AG04449 (cell line): ENCODE measurements at regions not wholly inside any gene's neighbourhood (a gene's known extent, or its start where the extent isn't known, plus 50 kb on each side); places are given as distances from the start of the nearest gene placed in this dataset.
"Not testable (repeated sequence)": the region's sequence is repeated elsewhere in the genome, so short reads cannot be mapped to it uniquely, and the experiment has no call there.

Experiments
- CTCF ChIA-PET: fragments of 350-600 bp; formaldehyde crosslinking; extraction: SDS; loops from one replicate; lab custom pipeline; 2021; ENCODE audit warnings: antibody characterized with exemption; lab: Yijun Ruan, JAX
- POLR2A ChIA-PET: fragments of 400-600, 350-600 bp; formaldehyde crosslinking; extraction: SDS; loops from one replicate; lab custom pipeline; 2020; ENCODE audit warnings: antibody characterized with exemption, inconsistent platforms; lab: Yijun Ruan, JAX
- DNase-seq: peaks from one replicate; pipeline ENCODE4 v3.0.0-alpha.2; 2010; ENCODE audit warnings: low read depth, low spot score
- H3K4me3 ChIP-seq: 2 replicates; pipeline ENCODE4 v1.5.1; 2011; ENCODE audit warnings: low read depth, mild to moderate bottlenecking, control low read depth, low read length
- TF ChIP-seq, protein P1 (sequence below): IDR thresholded peaks from one replicate; pipeline ENCODE4 v1.5.1; 2011; ENCODE audit warnings: mild to moderate bottlenecking, moderate library complexity, low read length, control low read depth, inconsistent platforms; ENCODE audit not compliant: insufficient read depth; ENCODE audit errors: missing control alignments

DNA sequence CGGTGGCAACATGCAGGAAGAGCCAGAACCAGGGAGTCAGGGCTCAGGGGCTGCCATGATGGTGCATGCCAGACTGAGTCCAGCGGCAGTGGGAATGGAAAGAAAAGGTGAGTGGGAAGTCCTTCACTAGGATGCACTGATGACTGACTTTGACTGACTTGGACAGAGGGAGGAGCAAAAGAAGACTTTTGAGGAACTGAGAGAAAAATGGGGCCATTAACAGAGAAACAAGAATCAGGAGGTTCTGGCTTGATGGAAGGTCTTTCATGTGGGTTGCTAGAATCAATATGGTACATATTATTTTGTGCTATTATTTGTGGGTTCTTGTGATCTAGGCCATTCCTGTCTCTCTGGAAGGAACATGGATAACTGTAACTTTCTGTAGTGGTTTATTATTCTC is 454.6 kb upstream of the PROX1 start:
- DNase-seq, result no peak
- POLR2A ChIA-PET, result no interaction called here
- CTCF ChIA-PET, result no interaction called here
- TF ChIP-seq, protein P1, sequence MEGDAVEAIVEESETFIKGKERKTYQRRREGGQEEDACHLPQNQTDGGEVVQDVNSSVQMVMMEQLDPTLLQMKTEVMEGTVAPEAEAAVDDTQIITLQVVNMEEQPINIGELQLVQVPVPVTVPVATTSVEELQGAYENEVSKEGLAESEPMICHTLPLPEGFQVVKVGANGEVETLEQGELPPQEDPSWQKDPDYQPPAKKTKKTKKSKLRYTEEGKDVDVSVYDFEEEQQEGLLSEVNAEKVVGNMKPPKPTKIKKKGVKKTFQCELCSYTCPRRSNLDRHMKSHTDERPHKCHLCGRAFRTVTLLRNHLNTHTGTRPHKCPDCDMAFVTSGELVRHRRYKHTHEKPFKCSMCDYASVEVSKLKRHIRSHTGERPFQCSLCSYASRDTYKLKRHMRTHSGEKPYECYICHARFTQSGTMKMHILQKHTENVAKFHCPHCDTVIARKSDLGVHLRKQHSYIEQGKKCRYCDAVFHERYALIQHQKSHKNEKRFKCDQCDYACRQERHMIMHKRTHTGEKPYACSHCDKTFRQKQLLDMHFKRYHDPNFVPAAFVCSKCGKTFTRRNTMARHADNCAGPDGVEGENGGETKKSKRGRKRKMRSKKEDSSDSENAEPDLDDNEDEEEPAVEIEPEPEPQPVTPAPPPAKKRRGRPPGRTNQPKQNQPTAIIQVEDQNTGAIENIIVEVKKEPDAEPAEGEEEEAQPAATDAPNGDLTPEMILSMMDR, result no peak
- H3K4me3 ChIP-seq, result no peak overlapping the region

DNA sequence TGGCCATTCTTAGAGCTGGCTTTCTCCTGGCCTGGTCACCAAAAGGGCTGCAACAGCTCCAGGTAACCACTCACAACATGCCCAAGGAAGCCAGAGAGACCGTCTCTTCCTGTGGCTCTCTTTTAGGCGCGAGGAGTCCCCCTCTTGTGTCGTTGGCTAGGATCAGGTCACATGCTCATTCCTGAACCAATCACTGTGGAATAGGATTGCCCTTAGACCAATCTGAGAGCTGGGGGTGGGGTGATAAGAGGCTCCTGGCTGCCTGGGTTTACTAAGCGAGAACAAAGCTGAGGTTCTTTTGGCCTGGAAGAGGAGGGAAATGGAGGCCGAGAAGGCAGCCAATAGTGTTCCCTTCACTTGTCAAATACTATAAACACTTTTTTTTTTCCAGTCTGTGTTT is 452.1 kb upstream of the PROX1 start:
- ChIA-PET POLR2A (no interaction called here), CTCF (no interaction called here)

DNA sequence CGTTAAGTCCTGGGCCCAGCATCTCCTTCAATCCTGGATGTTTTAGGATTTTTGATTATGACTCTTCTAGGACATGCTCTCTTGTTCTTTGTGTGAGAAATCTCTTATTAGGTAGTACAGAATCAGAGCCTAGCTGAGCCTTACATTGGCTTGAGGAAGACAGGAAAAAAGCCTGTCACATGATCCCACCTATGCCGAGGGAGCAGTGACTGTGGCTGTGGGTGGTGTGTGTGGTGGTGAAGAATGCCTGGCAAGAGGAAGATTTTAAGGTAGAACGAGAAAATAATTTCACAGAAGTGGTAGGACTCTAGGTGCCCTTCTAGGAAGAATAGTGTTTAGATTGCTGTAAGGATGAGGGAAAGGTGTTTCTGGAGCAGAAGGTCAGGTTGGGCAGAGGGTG is 449.5 kb upstream of the PROX1 start:
- TF ChIP-seq, protein P1, result no peak
- H3K4me3 ChIP-seq, result no peak overlapping the region
- CTCF ChIA-PET, result no interaction called here
- DNase-seq, result no peak
- POLR2A ChIA-PET, result no interaction called here

More for the DNA sequence above, 452.1 kb upstream of the PROX1 start:
- TF ChIP-seq, protein P1, result no peak
- no peak for DNase-seq
- H3K4me3 ChIP-seq, result no peak overlapping the region

DNA sequence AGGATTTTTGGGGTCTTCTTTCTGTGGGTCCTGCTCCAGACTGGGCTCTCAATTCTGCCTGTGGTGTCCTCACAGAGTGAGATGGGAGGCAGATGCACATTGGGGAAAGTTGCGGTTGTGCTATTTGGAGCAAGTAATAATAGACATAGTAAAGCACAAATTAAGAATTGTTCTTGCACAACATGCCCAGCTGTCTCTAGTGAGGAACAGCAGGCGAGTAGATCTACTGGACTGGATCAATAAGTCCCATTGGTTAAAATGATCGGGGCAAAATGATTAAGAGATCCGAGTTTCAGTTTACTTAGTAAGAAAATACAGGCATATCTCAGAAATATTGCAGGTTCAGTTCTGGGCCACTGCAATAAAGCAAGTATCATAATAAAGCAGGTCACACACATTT is 448.3 kb upstream of the PROX1 start:
- CTCF ChIA-PET, result no interaction called here
- no peak overlapping the region for H3K4me3 ChIP-seq
- TF ChIP-seq, protein P1, result no peak
- DNase-seq, result no peak
- POLR2A ChIA-PET, result no interaction called here

DNA sequence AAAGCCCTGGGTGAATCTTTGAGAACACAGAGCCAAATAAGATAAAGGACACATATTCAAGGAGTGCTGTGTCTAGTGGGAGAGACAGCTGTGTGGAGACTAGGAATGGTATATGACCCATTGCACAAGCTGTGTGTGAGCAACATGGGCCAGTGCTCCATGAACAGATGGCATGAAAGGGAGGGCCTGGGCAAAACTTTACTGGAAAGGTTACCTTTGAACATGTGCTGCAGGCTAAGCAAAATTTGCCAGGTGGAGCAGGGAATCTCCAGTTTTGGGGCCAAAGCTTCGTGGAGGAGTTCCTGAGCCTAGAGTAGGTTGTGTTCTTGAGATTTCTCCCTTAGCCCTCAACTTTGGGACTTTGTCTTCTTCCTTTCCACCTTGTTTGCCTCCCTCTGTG is 446.1 kb upstream of the PROX1 start:
- DNase-seq, result no peak
- TF ChIP-seq, protein P1, result no peak
- CTCF ChIA-PET, result no interaction called here

DNA sequence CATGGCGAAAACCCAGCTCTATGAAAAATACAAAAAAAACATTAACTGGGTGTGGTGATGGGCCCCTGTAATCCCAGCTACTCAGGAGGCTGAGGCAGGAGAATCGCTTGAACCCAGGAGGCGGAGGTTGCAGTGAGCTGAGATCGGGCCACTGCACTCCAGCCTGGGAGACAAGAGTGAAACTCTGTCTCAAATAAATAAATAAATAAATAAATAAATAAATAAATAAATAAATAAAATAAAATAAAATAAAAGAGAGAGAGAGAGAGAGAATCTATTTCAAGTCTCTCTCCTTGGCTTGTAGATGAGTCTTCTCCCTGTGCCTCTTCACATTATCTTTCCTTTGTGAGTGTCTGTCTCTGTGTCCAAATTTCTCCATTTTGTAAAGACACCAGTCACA is 442.6 kb upstream of the PROX1 start:
- POLR2A ChIA-PET, CTCF ChIA-PET, H3K4me3 ChIP-seq, DNase-seq: not testable (repeated sequence)

More for the DNA sequence above, 446.1 kb upstream of the PROX1 start:
- H3K4me3 ChIP-seq, result no peak overlapping the region
- POLR2A ChIA-PET, result no interaction called here

DNA sequence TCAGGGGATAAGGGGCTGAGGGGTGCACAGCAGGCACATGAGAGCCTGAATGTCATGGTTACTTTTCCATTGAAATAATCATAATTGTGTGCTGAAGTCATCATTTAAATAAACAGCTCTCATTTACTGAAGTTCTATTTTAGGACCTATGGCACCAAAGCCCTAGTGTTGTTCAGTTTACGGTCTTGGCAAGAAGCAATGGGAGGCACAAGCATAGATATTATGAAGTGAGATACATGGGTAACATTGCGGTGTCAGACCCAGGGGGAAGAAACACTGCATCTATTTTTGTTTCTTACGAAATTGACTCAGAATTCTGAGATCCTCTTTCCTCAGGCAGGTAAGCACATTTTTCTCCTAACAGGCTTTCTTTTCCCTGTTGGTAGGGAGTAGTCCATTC is 437.8 kb upstream of the PROX1 start:
- TF ChIP-seq, protein P1, result no peak
- POLR2A ChIA-PET, result no interaction called here
- no peak for DNase-seq
- CTCF ChIA-PET, result no interaction called here
- H3K4me3 ChIP-seq, result no peak overlapping the region
